Activated T-cell treated with anti-CD3 and anti-CD28 coated beads, Interleukin-2, amount 50 U/mL, for 72 hours (primary cell): ENCODE measurements at regions not wholly inside any gene's neighbourhood (a gene's known extent, or its start where the extent isn't known, plus 50 kb on each side); places are given as distances from the start of the nearest gene placed in this dataset.
"Not testable (repeated sequence)": the region's sequence is repeated elsewhere in the genome, so short reads cannot be mapped to it uniquely, and the experiment has no call there.

Source experiments
- ATAC-seq, 2 donors: fragments of 150-1000 bp; cut with Tn5 transposase; replicated peaks in 1 of 2; 2 replicates each; pipeline ENCODE4 v1.10.0; 2021; ENCODE audit warnings: moderate library complexity in 2 of 2, mild to moderate bottlenecking in 1 of 2
- DNase-seq, 2 donors: peaks; one replicate each; pipeline ENCODE4 v3.0.0; 2021 to 2022; ENCODE audit warnings: mixed read lengths in 1 of 2
- H3K27ac Mint-ChIP-seq: one replicate; pipeline ENCODE4 v1.8.0; 2022; ENCODE audit warnings: mild to moderate bottlenecking, moderate library complexity, mixed read lengths
- H3K27me3 Mint-ChIP-seq: one replicate; pipeline ENCODE4 v1.8.0; 2022; ENCODE audit warnings: low read depth, mixed read lengths
- H3K36me3 Mint-ChIP-seq, 2 donors: one replicate each; pipeline ENCODE4 v1.8.0; 2022; ENCODE audit warnings: mixed read lengths in 2 of 2, mild to moderate bottlenecking in 1 of 2; ENCODE audit not compliant: insufficient read depth in 2 of 2
- H3K4me1 Mint-ChIP-seq: one replicate; pipeline ENCODE4 v1.8.0; 2022; ENCODE audit warnings: low read depth, mixed read lengths
- H3K4me3 Mint-ChIP-seq, 2 donors: one replicate each; pipeline ENCODE4 v1.8.0; 2022; ENCODE audit warnings: mild to moderate bottlenecking in 2 of 2, mixed read lengths in 2 of 2, moderate library complexity in 2 of 2
- H3K9me3 Mint-ChIP-seq, 2 donors: one replicate each; pipeline ENCODE4 v1.8.0; 2022; ENCODE audit warnings: mixed read lengths in 2 of 2

- H3K9me3 Mint-ChIP-seq, result no peaks in the 10 kb centered on the region
- H3K36me3 Mint-ChIP-seq, result peaks cover 0 to 2% of the 10 kb centered on the region in 2 donors
- peak overlapping the region; percentile 82 to 86 for H3K4me3 Mint-ChIP-seq
- no peak for DNase-seq
- H3K27me3 Mint-ChIP-seq, result peaks cover 33% of the 10 kb centered on the region
- H3K4me1 Mint-ChIP-seq, result peaks cover 21% of the 10 kb centered on the region
- no peak for ATAC-seq
- no peak overlapping the region for H3K27ac Mint-ChIP-seq
Measured at GRCh38 chr5:176134529-176135223, 103.5 kb upstream of the SIMC1 start.

DNA sequence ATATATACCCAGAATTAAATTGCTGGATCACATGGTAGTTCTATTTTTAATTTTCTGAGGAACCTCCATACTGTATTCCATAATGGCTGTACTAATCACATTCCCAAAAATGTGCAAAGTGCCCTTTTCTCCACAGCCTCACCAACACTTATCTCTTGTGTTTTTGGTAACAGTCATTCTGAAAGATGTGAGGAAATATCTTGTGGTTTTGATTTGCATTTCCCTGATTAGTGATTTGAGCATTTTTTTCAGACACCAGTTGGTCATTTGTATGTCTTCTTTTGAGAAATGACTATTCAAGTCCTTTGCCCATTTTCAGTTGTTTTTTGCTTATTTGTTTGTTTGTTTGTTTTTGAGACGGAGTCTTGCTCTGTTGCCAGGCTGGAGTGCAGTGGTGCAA lies 98.1 kb upstream of the SIMC1 start:
- H3K9me3 Mint-ChIP-seq, result not testable (repeated sequence)

DNA sequence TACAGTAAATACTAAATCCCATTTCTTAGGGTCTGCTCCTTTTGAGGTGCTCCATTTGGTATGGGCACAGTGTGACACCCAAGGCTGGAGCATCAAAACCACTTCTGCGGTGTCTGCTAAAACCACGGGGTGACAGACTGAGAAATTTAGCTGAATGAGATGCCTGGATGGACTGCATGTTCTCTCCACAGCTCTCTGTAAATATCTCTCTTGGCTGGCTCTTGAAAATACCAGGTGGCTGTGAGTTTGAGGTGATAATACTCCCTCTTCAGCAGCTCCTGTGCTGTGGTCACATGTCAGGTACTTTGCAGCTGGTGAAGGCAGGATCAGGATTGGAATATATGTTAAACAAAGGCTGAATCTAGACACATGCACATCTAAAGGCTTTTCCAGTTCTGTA lies 93.7 kb upstream of the SIMC1 start:
- no peak for DNase-seq
- ATAC-seq, result no peak
- no peak overlapping the region for H3K27ac Mint-ChIP-seq
- peaks cover 12% of the 10 kb centered on the region for H3K4me1 Mint-ChIP-seq
- H3K36me3 Mint-ChIP-seq, result peaks cover 6% of the 10 kb centered on the region in 2 donors
- H3K9me3 Mint-ChIP-seq, result peaks cover 0 to 4% of the 10 kb centered on the region in 2 donors
- H3K27me3 Mint-ChIP-seq, result peaks cover 47% of the 10 kb centered on the region
- H3K4me3 Mint-ChIP-seq, result no peak overlapping the region

More for the DNA sequence above, 98.1 kb upstream of the SIMC1 start:
- not testable (repeated sequence) for H3K36me3 Mint-ChIP-seq, H3K4me3 Mint-ChIP-seq, DNase-seq, H3K27ac Mint-ChIP-seq
- peak; percentile 35 to 36 for ATAC-seq
- peaks cover 40% of the 10 kb centered on the region for H3K27me3 Mint-ChIP-seq
- H3K4me1 Mint-ChIP-seq, result peaks cover 12% of the 10 kb centered on the region

DNA sequence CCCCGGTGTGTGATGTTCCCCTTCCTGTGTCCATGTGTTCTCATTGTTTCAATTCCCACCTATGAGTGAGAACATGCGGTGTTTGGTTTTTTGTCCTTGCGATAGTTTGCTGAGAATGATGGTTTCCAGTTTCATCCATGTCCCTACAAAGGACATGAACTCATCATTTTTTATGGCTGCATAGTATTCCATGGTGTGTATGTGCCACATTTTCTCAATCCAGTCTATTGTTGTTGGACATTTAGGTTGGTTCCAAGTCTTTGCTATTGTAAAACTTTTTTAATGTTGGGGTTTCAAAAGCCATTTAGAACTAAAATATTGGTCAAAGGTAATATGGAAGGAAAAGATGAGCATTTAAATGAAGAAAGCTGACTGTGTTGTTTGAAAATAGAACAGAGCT lies 88.3 kb upstream of the SIMC1 start:
- not testable (repeated sequence) for DNase-seq, ATAC-seq, H3K4me3 Mint-ChIP-seq, H3K27ac Mint-ChIP-seq, H3K36me3 Mint-ChIP-seq, H3K9me3 Mint-ChIP-seq, H3K4me1 Mint-ChIP-seq
- peaks cover 16% of the 10 kb centered on the region for H3K27me3 Mint-ChIP-seq

- no peaks in the 10 kb centered on the region for H3K4me1 Mint-ChIP-seq
- no peaks in the 10 kb centered on the region for H3K36me3 Mint-ChIP-seq
- H3K9me3 Mint-ChIP-seq, result no peaks in the 10 kb centered on the region
- H3K4me3 Mint-ChIP-seq, result no peak overlapping the region
- H3K27me3 Mint-ChIP-seq, result peaks cover 10% of the 10 kb centered on the region
- DNase-seq, result no peak
- H3K27ac Mint-ChIP-seq, result no peak overlapping the region
- no peak for ATAC-seq
Measured at GRCh38 chr5:176151281-176151680, 86.9 kb upstream of the SIMC1 start.

GRCh38 chr5:176152191-176152929 lies 85.9 kb upstream of the SIMC1 start:
- no peak for ATAC-seq
- no peaks in the 10 kb centered on the region for H3K36me3 Mint-ChIP-seq

DNA sequence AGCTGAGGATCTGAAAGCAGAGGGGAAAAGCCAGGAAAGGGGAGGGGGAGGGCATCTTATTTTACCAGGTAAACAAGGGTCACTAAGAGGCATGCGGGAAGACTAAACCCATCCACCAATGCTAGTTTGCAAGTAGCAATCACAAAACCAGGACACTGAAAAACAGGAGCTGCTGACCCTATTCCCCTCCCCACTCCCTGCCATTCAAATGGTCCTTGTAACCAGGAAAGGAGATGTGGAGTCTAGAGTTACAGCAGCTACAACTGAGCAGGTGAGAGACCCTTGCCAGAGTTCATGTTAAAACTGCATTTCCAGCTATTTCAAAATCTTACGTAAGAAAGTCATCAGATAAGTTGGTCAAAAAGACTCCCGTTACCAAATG lies 85.3 kb upstream of the SIMC1 start:
- no peak for ATAC-seq
- no peak for DNase-seq
- Mint-ChIP-seq H3K27me3 (peaks cover 10% of the 10 kb centered on the region), H3K4me1 (no peaks in the 10 kb centered on the region), H3K36me3 (no peaks in the 10 kb centered on the region), H3K27ac (no peak overlapping the region), H3K4me3 (no peak overlapping the region), H3K9me3 (no peaks in the 10 kb centered on the region)

More at GRCh38 chr5:176152191-176152929, 85.9 kb upstream of the SIMC1 start:
- Mint-ChIP-seq H3K9me3 (no peaks in the 10 kb centered on the region), H3K4me1 (no peaks in the 10 kb centered on the region), H3K27me3 (peaks cover 10% of the 10 kb centered on the region), H3K27ac (no peak overlapping the region), H3K4me3 (no peak overlapping the region)
- DNase-seq, result no peak

- DNase-seq (no peak), ATAC-seq (no peak)
- H3K36me3 Mint-ChIP-seq, result no peaks in the 10 kb centered on the region
- H3K4me1 Mint-ChIP-seq, result no peaks in the 10 kb centered on the region
- H3K9me3 Mint-ChIP-seq, result no peaks in the 10 kb centered on the region
- peaks cover 10% of the 10 kb centered on the region for H3K27me3 Mint-ChIP-seq
- no peak overlapping the region for H3K4me3 Mint-ChIP-seq
- no peak overlapping the region for H3K27ac Mint-ChIP-seq
Measured at GRCh38 chr5:176153741-176154140, 84.5 kb upstream of the SIMC1 start.

- Mint-ChIP-seq H3K4me1 (no peaks in the 10 kb centered on the region), H3K27me3 (peaks cover 10% of the 10 kb centered on the region), H3K36me3 (no peaks in the 10 kb centered on the region)
Measured at GRCh38 chr5:176154821-176155220, 83.4 kb upstream of the SIMC1 start.

GRCh38 chr5:176155922-176156359 lies 82.3 kb upstream of the SIMC1 start:
- DNase-seq (no peak), ATAC-seq (no peak)
- Mint-ChIP-seq H3K36me3 (no peaks in the 10 kb centered on the region), H3K9me3 (no peaks in the 10 kb centered on the region), H3K27ac (no peak overlapping the region), H3K4me3 (no peak overlapping the region), H3K27me3 (peaks cover 18% of the 10 kb centered on the region), H3K4me1 (no peaks in the 10 kb centered on the region)

More at GRCh38 chr5:176154821-176155220, 83.4 kb upstream of the SIMC1 start:
- no peak overlapping the region for H3K4me3 Mint-ChIP-seq
- no peak overlapping the region for H3K27ac Mint-ChIP-seq
- ATAC-seq, result no peak
- H3K9me3 Mint-ChIP-seq, result no peaks in the 10 kb centered on the region
- DNase-seq, result no peak

DNA sequence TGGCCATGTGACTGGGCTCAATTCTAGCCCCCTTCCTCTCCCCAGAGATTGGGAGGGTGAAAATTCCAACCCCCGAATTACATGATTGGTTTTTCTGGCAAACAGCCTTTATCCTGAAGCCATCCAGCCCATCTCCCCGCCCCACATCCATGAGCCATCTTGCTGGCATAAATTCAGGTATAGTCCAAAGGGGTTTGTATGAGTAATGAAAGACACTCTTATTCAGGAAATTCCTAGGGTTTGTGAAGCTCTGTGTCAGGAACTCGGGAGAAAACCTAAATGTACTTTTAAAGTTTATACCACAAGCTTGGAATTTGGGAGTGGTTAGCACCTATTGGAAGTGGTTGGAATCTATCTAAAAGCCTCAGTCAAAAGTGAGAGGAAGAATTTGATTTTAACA lies 80.6 kb upstream of the SIMC1 start:
- Mint-ChIP-seq H3K4me3 (no peak overlapping the region), H3K36me3 (no peaks in the 10 kb centered on the region), H3K27ac (no peak overlapping the region), H3K4me1 (no peaks in the 10 kb centered on the region), H3K9me3 (no peaks in the 10 kb centered on the region), H3K27me3 (peaks cover 20% of the 10 kb centered on the region)
- ATAC-seq (no peak), DNase-seq (no peak)

DNA sequence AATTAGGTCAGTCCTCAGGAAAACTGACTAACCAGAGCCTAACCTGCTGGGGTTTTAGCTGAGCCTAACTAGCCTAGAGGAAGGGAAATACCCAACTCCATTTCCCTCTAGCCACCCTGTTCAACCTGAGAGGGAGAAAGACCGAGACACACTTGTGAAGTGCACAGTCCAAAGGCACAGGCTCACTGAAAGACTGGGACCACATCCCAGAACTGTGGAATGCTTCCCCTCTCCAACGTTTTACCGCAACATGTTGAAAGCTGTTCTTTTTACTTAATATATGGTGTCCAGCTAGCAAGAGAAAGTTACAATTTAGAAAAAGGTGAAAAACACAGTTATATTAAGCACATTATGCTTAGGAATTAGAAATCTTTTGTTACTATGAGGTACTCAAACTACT lies 76.8 kb upstream of the SIMC1 start:
- H3K9me3 Mint-ChIP-seq, result no peaks in the 10 kb centered on the region
- ATAC-seq, result no peak

DNA sequence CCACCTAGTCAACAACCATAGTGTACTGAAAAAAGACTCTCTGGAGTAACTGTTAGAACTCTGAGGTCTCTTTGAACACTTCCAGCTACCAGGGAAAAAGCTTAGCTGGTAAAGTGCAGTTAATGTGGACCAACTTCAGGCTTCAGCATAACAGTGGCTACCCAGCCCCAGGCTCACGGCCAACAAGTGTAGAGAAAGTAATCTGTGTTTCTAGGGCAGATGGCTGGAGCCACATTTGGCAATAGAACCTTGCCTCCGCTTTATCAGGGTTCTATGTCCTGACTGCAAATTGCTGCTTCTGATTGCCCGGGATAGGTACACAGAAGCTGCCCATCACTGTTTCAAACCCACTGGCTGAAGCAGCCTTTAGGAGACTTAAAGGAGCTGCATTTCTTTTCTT lies 76.0 kb upstream of the SIMC1 start:
- no peak for ATAC-seq
- Mint-ChIP-seq H3K9me3 (no peaks in the 10 kb centered on the region), H3K4me1 (no peaks in the 10 kb centered on the region), H3K27ac (no peak overlapping the region), H3K27me3 (peaks cover 37% of the 10 kb centered on the region), H3K36me3 (no peaks in the 10 kb centered on the region), H3K4me3 (no peak overlapping the region)
- no peak for DNase-seq

More for the DNA sequence above, 76.8 kb upstream of the SIMC1 start:
- H3K27ac Mint-ChIP-seq, result no peak overlapping the region
- peaks cover 37% of the 10 kb centered on the region for H3K27me3 Mint-ChIP-seq
- no peaks in the 10 kb centered on the region for H3K4me1 Mint-ChIP-seq
- no peaks in the 10 kb centered on the region for H3K36me3 Mint-ChIP-seq
- no peak for DNase-seq
- no peak overlapping the region for H3K4me3 Mint-ChIP-seq
